NCI-H1092 treated with DMSO at 0.1 percent for 48 hours (cell line): ENCODE measurements at regions not wholly inside any gene's neighbourhood (a gene's known extent, or its start where the extent isn't known, plus 50 kb on each side); places are given as distances from the start of the nearest gene placed in this dataset.

Experiments
- DNase-seq: peaks from one replicate; lab custom pipeline; 2025; lab: John Stamatoyannopoulos, UW

- no peak for DNase-seq
These were observed 73.0 kb upstream of the RAB12 start for GRCh38 chr18:8536231-8536630.

GRCh38 chr18:8536922-8537321, 72.3 kb upstream of the RAB12 start:
- no peak for DNase-seq

DNA sequence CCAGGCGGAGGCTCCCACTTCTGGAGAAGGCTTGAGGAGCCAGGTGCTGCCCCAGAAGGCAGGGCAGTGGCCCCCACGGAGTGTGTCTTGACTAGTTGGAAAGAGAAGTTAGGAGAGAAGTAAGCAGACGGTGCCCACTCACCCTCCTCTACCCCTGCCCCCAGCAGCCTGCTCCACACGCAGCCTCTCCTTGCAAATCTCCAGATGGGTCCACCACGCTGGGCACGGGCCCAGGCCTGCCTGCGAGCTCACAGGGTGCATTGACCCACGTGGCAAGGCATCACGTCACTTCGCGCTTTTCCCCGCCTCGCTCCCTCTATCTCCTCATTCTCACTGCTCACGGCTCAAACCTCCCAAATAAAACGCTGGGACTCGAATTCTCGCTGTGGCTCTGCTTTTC, 71.8 kb upstream of the RAB12 start:
- DNase-seq = no peak

GRCh38 chr18:8538935-8539334, 70.3 kb upstream of the RAB12 start:
- no peak for DNase-seq

- DNase-seq = no peak
These were observed 62.6 kb upstream of the RAB12 start for GRCh38 chr18:8546677-8547076.

DNA sequence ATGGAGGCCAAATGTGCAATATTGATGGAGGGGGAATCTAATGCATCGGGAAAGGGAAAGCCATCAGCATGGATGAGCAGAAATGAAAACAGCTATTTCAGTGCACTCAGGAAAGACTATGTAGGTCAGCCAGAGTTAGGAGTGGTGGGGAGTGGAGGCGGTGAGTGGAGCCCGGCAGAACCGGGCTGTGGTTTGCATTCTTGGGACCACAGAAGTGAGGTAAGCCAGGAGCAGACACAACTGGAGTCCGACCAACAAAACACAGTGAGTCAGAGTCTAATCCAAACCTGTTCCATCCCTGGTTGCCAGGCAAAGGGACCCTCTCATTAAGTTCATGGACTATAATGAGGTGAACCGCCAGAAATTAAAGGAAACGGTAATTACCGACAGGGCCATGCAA, 61.1 kb upstream of the RAB12 start:
- no peak for DNase-seq

DNA sequence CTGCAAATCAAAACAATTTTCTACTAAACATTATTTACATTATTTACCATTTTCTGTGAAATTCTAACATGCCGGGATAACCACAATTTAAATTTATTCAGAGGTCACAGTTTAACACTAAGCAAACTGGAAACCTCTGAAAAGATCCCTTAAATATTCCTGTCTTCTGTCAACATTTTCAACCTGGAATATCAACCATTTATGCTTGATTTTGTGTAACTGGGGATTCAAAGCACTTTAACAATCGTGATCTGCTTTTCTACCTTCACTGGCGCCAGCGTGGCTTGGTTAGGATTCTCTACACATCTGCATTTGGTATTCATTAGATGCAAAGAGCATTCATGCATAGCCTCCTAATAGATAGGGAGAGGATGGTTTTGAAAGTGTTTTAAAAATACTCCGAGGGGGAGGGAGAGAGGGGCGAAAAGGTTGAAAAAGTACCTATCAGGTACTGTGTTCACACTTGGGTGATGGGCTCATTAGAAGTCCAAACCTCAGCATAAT, 59.9 kb upstream of the RAB12 start:
- no peak for DNase-seq

DNA sequence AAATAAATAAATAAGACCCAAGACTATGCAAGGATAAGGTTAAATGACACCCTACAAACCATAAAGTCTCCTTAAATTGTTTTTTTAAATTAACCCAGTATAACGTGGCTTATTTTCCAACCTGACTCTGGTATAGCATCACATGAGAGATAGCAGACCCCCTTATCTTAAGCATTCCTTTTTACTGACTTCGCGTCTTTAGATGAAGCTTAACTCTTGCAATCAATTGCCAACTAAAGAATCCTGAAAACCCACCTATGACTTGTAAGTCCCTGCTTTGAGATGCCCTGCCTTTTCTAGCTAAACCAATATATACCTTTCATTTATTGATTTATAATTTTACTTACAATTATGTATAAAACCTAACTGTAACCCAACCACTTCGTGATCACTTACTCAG, 57.1 kb upstream of the RAB12 start:
- no peak for DNase-seq

GRCh38 chr18:8554354-8554753, 54.9 kb upstream of the RAB12 start:
- no peak for DNase-seq

GRCh38 chr18:8556424-8556823, 52.8 kb upstream of the RAB12 start:
- DNase-seq = no peak
